ENCODE measurements at regions not wholly inside any gene's neighbourhood (a gene's known extent, or its start where the extent isn't known, plus 50 kb on each side); places are given as distances from the start of the nearest gene placed in this dataset.

DNA sequence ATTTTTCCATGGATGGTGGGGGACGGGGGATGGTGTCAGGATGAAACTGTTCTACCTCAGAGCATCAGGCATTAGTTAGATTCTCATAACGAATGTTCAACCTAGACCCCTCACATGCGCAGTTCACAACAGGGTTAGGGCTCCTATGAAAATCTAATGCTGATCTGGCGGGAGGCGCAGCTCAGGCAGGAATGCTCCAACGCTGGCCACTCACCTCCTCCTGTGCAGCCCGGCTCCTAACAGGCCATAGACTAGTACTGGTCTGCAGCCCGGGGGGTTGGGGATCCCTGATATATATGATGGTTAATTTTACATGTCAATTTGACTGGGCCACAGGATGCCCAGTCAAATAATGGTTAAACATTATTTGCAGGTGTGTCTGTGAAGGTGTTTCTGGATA, 199.0 kb upstream of the NR4A3 start:
- TF ChIP-seq, protein P1, sequence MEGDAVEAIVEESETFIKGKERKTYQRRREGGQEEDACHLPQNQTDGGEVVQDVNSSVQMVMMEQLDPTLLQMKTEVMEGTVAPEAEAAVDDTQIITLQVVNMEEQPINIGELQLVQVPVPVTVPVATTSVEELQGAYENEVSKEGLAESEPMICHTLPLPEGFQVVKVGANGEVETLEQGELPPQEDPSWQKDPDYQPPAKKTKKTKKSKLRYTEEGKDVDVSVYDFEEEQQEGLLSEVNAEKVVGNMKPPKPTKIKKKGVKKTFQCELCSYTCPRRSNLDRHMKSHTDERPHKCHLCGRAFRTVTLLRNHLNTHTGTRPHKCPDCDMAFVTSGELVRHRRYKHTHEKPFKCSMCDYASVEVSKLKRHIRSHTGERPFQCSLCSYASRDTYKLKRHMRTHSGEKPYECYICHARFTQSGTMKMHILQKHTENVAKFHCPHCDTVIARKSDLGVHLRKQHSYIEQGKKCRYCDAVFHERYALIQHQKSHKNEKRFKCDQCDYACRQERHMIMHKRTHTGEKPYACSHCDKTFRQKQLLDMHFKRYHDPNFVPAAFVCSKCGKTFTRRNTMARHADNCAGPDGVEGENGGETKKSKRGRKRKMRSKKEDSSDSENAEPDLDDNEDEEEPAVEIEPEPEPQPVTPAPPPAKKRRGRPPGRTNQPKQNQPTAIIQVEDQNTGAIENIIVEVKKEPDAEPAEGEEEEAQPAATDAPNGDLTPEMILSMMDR (IDR thresholded peaks at IDR 0.05 in 4 of 5, conservative IDR thresholded peaks at IDR 0.05 in 1 of 5) = no peak
- no peak for TF ChIP-seq POLR2A (IDR thresholded peaks at IDR 0.05)
